ENCODE measurements at regions not wholly inside any gene's neighbourhood (a gene's known extent, or its start where the extent isn't known, plus 50 kb on each side); places are given as distances from the start of the nearest gene placed in this dataset.

- Mint-ChIP-seq H3K4me1 (ENCODE audit: low read depth) (peaks cover 9% of the 10 kb centered on the region), H3K27me3 (peaks cover 25% of the 10 kb centered on the region), H3K27ac (peak overlapping the region; percentile 96), H3K36me3 (ENCODE audit: insufficient read depth) (no peaks in the 10 kb centered on the region), H3K9me3 (ENCODE audit: low read depth) (no peaks in the 10 kb centered on the region), H3K4me3 (ENCODE audit: low read depth) (peak overlapping the region; percentile 80)
- no peak for TF ChIP-seq CTCF (IDR thresholded peaks at IDR 0.05; ENCODE audit: unreplicated experiment)
- peak; percentile 19 for DNase-seq (ENCODE audit: low spot score, unreplicated experiment)
These were observed 108.8 kb downstream of the KCTD15 start for GRCh38 chr19:33905473-33905936.

DNA sequence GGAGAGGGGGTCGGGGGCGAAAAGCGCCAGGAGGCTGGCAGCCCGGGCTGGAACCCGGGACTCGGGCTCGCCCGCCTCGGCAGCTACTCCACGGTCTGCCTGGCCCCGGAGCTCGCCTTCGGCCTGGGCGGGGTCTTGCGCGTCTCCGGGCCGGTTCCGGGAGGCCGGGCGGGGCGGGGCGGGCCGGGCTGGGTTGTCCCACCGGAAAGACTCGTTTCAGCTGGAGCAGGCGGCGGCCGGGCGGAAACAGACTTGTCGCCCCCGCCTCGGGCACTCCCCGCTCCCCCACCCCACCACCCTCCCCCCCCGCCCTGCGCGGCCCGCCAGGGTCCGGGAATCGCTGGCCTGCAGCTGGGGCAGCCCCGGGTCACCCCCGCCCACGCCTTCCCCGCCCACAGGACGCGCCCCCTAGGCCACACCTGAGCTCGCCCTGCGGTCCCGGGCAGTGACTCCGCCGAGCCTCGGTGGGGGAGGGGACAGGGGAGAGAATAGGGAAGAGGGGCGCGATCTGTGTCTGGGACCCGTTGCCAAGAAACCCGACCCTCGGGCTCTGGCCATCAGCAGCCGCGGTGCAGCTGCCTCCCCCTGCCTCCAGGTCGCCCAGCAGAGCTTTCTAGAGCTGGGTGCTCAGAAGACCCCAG, 109.4 kb downstream of the KCTD15 start:
- Mint-ChIP-seq H3K27me3 (peaks cover 25% of the 10 kb centered on the region), H3K9me3 (ENCODE audit: low read depth) (peaks cover 4% of the 10 kb centered on the region), H3K27ac (peak overlapping the region; percentile 96), H3K4me1 (ENCODE audit: low read depth) (peaks cover 9% of the 10 kb centered on the region), H3K36me3 (ENCODE audit: insufficient read depth) (no peaks in the 10 kb centered on the region), H3K4me3 (ENCODE audit: low read depth) (peak overlapping the region; percentile 80)
- no peak for TF ChIP-seq CTCF (IDR thresholded peaks at IDR 0.05; ENCODE audit: unreplicated experiment)
- peak; percentile 64 for DNase-seq (ENCODE audit: low spot score, unreplicated experiment)

- Mint-ChIP-seq H3K27me3 (peaks cover 25% of the 10 kb centered on the region), H3K4me1 (ENCODE audit: low read depth) (peaks cover 9% of the 10 kb centered on the region), H3K9me3 (ENCODE audit: low read depth) (peaks cover 5% of the 10 kb centered on the region), H3K36me3 (ENCODE audit: insufficient read depth) (no peaks in the 10 kb centered on the region), H3K4me3 (ENCODE audit: low read depth) (peak overlapping the region; percentile 68), H3K27ac (peak overlapping the region; percentile 71)
- peak; percentile 15 for DNase-seq (ENCODE audit: low spot score, unreplicated experiment)
- TF ChIP-seq CTCF (IDR thresholded peaks at IDR 0.05; ENCODE audit: unreplicated experiment) = no peak
These were observed 110.1 kb downstream of the KCTD15 start for GRCh38 chr19:33906578-33907335.

- no peak overlapping the region for H3K4me3 Mint-ChIP-seq (ENCODE audit: low read depth)
- H3K36me3 Mint-ChIP-seq (ENCODE audit: insufficient read depth) = no peaks in the 10 kb centered on the region
- H3K9me3 Mint-ChIP-seq (ENCODE audit: low read depth) = peaks cover 5% of the 10 kb centered on the region
- H3K27me3 Mint-ChIP-seq = peaks cover 18% of the 10 kb centered on the region
- no peak overlapping the region for H3K27ac Mint-ChIP-seq
- no peak for TF ChIP-seq CTCF (IDR thresholded peaks at IDR 0.05; ENCODE audit: unreplicated experiment)
- no peak for DNase-seq (ENCODE audit: low spot score, unreplicated experiment)
- H3K4me1 Mint-ChIP-seq (ENCODE audit: low read depth) = peaks cover 2% of the 10 kb centered on the region
These were observed 114.3 kb downstream of the KCTD15 start for GRCh38 chr19:33910922-33911321.

DNA sequence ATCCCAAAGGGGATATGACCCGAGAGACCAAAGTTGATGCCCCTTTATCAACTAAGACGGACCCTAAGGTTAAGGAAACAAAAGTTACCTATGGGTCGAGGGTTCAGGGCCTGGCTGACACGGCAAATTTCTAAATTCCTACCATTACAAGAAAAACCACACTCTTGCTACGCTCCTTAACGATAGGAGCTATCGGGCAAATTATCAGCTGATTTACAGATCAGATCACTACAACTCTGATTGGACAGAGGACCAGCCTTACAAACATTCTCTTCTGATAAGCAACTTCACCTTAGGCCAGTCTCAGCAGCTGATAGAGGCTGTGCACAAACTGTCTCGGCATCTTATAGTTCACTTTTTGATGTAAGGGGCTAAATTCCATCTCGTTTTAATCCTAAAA, 117.9 kb downstream of the KCTD15 start:
- DNase-seq (ENCODE audit: low spot score, unreplicated experiment) = no peak
- Mint-ChIP-seq H3K4me3 (ENCODE audit: low read depth) (no peak overlapping the region), H3K27ac (no peak overlapping the region), H3K27me3 (no peaks in the 10 kb centered on the region), H3K36me3 (ENCODE audit: insufficient read depth) (no peaks in the 10 kb centered on the region), H3K9me3 (ENCODE audit: low read depth) (peaks cover 10% of the 10 kb centered on the region), H3K4me1 (ENCODE audit: low read depth) (no peaks in the 10 kb centered on the region)
- no peak for TF ChIP-seq CTCF (IDR thresholded peaks at IDR 0.05; ENCODE audit: unreplicated experiment)
